SK-N-SH treated with all-trans-retinoic acid at 6 μM for 48 hours (cell line): ENCODE measurements at regions not wholly inside any gene's neighbourhood (a gene's known extent, or its start where the extent isn't known, plus 50 kb on each side); places are given as distances from the start of the nearest gene placed in this dataset.

ENCODE experiments used
- ATAC-seq: fragments of 200-7000 bp; cut with Tn5 transposase; 3 replicates; pipeline ENCODE4 v1.9.1; 2020; ENCODE audit warnings: mild to moderate bottlenecking, moderate library complexity
- ARNTL ChIP-seq: fragments of 450-650 bp; formaldehyde crosslinking; IDR thresholded peaks from 2 replicates; pipeline ENCODE4 v1.5.0; 2020; ENCODE audit warnings: low read depth, mild to moderate bottlenecking, moderate library complexity, borderline replicate concordance
- BACH2 ChIP-seq: fragments of 250-450 bp; sonication (Bioruptor Pico); IDR thresholded peaks from 2 replicates; pipeline ENCODE4 v1.9.0; 2021; ENCODE audit warnings: mild to moderate bottlenecking, borderline replicate concordance
- CSDC2 ChIP-seq: fragments of 250-450 bp; sonication (Bioruptor Pico); IDR thresholded peaks from 2 replicates; pipeline ENCODE4 v1.5.0; 2020; ENCODE audit warnings: mild to moderate bottlenecking, moderate library complexity
- ESRRG ChIP-seq: fragments of 250-450 bp; sonication (Bioruptor Pico); IDR thresholded peaks from 2 replicates; pipeline ENCODE4 v1.6.1; 2021; ENCODE audit warnings: mild to moderate bottlenecking
- OSR1 ChIP-seq: fragments of 250-450 bp; sonication (Bioruptor Pico); IDR thresholded peaks from 2 replicates; pipeline ENCODE4 v1.8.0; 2022; ENCODE audit warnings: moderate library complexity, mild to moderate bottlenecking, inconsistent platforms
- PPARA ChIP-seq: fragments of 250-450 bp; sonication (Bioruptor Pico); IDR thresholded peaks from 2 replicates; pipeline ENCODE4 v1.5.0; 2020; ENCODE audit warnings: mild to moderate bottlenecking, borderline replicate concordance
- SNAI2 ChIP-seq: fragments of 250-450 bp; sonication (Bioruptor Pico); IDR thresholded peaks from 2 replicates; pipeline ENCODE4 v1.5.0; 2020; ENCODE audit warnings: mild to moderate bottlenecking, moderate library complexity
- TCF4 ChIP-seq: fragments of 250-450 bp; sonication (Bioruptor Pico); IDR thresholded peaks from 2 replicates; pipeline ENCODE4 v1.8.0; 2021; ENCODE audit warnings: mild to moderate bottlenecking, moderate library complexity, borderline replicate concordance
- ZC3H10 ChIP-seq: fragments of 250-450 bp; sonication (Bioruptor Pico); IDR thresholded peaks from 2 replicates; pipeline ENCODE4 v1.5.1; 2021; ENCODE audit warnings: mild to moderate bottlenecking, moderate library complexity
- ZFP3 ChIP-seq: fragments of 250-450 bp; sonication (Bioruptor Pico); IDR thresholded peaks from 2 replicates; pipeline ENCODE4 v1.5.0; 2020; ENCODE audit warnings: mild to moderate bottlenecking, moderate library complexity
- ZFP30 ChIP-seq: fragments of 450-650 bp; formaldehyde crosslinking; IDR thresholded peaks from 2 replicates; pipeline ENCODE4 v1.5.0; 2022; ENCODE audit warnings: mild to moderate bottlenecking, moderate library complexity
- ZNF565 ChIP-seq: fragments of 450-650 bp; formaldehyde crosslinking; conservative IDR thresholded peaks from 2 replicates; pipeline ENCODE4 v1.5.0; 2020; ENCODE audit warnings: low read depth, mild to moderate bottlenecking, moderate library complexity
- ZNF70 ChIP-seq: fragments of 450-650 bp; formaldehyde crosslinking; IDR thresholded peaks from 2 replicates; pipeline ENCODE4 v1.5.0; 2020; ENCODE audit warnings: mild to moderate bottlenecking, moderate library complexity
- ZNF8 ChIP-seq: fragments of 450-650 bp; formaldehyde crosslinking; IDR thresholded peaks from 2 replicates; pipeline ENCODE4 v1.5.0; 2020; ENCODE audit warnings: mild to moderate bottlenecking, moderate library complexity
- TF ChIP-seq, protein P1 (sequence below): fragments of 250-450 bp; sonication (Bioruptor Pico); IDR thresholded peaks from 2 replicates; pipeline ENCODE4 v1.5.0; 2020; ENCODE audit warnings: mild to moderate bottlenecking, moderate library complexity
- TF ChIP-seq, protein P2 (sequence below): fragments of 250-450 bp; sonication (Bioruptor Pico); IDR thresholded peaks from 2 replicates; pipeline ENCODE4 v1.5.1; 2021; ENCODE audit warnings: mild to moderate bottlenecking, moderate library complexity
- TF ChIP-seq, protein P3 (sequence below): fragments of 250-450 bp; sonication (Bioruptor Pico); IDR thresholded peaks from 2 replicates; pipeline ENCODE4 v1.8.0; 2021; ENCODE audit warnings: low read depth, mild to moderate bottlenecking, moderate library complexity, borderline replicate concordance
- TF ChIP-seq, protein P4 (sequence below): fragments of 250-450 bp; sonication (Bioruptor Pico); IDR thresholded peaks from 2 replicates; pipeline ENCODE4 v1.8.0; 2020; ENCODE audit warnings: mild to moderate bottlenecking, moderate library complexity, borderline replicate concordance
- TF ChIP-seq, protein P5 (sequence below): fragments of 250-450 bp; sonication (Bioruptor Pico); IDR thresholded peaks from 2 replicates; pipeline ENCODE4 v1.5.1; 2020; ENCODE audit warnings: low read depth, mild to moderate bottlenecking, moderate library complexity

DNA sequence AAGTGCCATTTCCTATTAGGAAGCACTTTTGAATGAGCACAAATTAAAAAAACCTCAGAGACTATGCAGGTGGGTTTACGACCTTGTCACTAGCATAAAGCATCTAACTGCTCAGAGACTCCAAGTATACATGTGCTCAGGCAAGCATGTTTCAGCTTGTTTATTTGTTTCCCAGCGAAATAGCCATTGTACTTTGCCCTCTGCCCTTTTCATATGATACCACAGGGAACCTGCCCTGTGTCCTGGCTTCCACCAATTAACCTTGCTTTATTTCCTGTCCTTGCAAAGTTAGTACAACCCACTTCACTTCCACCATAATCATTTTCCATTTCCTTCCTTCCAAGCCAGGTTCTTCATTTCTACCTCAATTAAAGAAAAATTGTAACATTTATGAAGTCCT lies 194.9 kb downstream of the DUSP6 start (continued):
- TF ChIP-seq, protein P1, sequence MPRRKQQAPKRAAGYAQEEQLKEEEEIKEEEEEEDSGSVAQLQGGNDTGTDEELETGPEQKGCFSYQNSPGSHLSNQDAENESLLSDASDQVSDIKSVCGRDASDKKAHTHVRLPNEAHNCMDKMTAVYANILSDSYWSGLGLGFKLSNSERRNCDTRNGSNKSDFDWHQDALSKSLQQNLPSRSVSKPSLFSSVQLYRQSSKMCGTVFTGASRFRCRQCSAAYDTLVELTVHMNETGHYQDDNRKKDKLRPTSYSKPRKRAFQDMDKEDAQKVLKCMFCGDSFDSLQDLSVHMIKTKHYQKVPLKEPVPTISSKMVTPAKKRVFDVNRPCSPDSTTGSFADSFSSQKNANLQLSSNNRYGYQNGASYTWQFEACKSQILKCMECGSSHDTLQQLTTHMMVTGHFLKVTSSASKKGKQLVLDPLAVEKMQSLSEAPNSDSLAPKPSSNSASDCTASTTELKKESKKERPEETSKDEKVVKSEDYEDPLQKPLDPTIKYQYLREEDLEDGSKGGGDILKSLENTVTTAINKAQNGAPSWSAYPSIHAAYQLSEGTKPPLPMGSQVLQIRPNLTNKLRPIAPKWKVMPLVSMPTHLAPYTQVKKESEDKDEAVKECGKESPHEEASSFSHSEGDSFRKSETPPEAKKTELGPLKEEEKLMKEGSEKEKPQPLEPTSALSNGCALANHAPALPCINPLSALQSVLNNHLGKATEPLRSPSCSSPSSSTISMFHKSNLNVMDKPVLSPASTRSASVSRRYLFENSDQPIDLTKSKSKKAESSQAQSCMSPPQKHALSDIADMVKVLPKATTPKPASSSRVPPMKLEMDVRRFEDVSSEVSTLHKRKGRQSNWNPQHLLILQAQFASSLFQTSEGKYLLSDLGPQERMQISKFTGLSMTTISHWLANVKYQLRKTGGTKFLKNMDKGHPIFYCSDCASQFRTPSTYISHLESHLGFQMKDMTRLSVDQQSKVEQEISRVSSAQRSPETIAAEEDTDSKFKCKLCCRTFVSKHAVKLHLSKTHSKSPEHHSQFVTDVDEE (CRISPR knock-in tag): no peak
- TF ChIP-seq, protein P2, sequence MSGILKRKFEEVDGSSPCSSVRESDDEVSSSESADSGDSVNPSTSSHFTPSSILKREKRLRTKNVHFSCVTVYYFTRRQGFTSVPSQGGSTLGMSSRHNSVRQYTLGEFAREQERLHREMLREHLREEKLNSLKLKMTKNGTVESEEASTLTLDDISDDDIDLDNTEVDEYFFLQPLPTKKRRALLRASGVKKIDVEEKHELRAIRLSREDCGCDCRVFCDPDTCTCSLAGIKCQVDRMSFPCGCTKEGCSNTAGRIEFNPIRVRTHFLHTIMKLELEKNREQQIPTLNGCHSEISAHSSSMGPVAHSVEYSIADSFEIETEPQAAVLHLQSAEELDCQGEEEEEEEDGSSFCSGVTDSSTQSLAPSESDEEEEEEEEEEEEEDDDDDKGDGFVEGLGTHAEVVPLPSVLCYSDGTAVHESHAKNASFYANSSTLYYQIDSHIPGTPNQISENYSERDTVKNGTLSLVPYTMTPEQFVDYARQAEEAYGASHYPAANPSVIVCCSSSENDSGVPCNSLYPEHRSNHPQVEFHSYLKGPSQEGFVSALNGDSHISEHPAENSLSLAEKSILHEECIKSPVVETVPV: no peak
- TF ChIP-seq SNAI2 (CRISPR knock-in tag) (no peak), ARNTL (CRISPR knock-in tag) (no peak), ZNF565 (CRISPR knock-in tag) (no peak)

DNA sequence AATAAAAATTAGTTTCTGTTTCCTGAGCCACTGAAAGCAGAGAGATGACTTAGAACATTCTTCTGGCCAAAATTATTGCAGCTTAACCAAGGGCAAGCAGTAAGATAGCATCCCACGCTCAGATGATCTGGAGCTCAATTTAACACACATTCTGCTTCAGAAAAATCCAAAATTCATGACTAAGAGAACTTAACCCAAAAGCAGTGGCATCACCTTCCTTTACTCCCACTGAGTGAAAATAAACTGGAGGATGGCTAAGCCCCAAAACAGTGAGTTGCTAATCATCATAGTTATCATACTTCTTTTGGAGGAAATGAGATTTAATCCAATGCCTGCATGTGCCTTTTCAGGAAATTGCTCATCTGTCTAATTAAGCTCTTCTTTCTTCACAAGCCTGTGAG lies 195.4 kb downstream of the DUSP6 start:
- TF ChIP-seq BACH2 (no peak), ZNF565 (CRISPR knock-in tag) (no peak), SNAI2 (CRISPR knock-in tag) (no peak), ZNF70 (CRISPR knock-in tag) (no peak), ZNF8 (no peak), ESRRG (CRISPR knock-in tag) (no peak), OSR1 (no peak), CSDC2 (no peak), ZFP3 (CRISPR knock-in tag) (no peak), ZFP30 (CRISPR knock-in tag) (no peak), PPARA (no peak), ARNTL (CRISPR knock-in tag) (no peak), ZC3H10 (CRISPR knock-in tag) (no peak), TCF4 (CRISPR knock-in tag) (no peak)
- TF ChIP-seq, protein P1 (CRISPR knock-in tag): no peak
- TF ChIP-seq, protein P3, sequence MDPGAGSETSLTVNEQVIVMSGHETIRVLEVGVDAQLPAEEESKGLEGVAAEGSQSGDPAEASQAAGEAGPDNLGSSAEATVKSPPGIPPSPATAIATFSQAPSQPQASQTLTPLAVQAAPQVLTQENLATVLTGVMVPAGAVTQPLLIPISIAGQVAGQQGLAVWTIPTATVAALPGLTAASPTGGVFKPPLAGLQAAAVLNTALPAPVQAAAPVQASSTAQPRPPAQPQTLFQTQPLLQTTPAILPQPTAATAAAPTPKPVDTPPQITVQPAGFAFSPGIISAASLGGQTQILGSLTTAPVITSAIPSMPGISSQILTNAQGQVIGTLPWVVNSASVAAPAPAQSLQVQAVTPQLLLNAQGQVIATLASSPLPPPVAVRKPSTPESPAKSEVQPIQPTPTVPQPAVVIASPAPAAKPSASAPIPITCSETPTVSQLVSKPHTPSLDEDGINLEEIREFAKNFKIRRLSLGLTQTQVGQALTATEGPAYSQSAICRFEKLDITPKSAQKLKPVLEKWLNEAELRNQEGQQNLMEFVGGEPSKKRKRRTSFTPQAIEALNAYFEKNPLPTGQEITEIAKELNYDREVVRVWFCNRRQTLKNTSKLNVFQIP (CRISPR knock-in tag): no peak
- TF ChIP-seq, protein P4, sequence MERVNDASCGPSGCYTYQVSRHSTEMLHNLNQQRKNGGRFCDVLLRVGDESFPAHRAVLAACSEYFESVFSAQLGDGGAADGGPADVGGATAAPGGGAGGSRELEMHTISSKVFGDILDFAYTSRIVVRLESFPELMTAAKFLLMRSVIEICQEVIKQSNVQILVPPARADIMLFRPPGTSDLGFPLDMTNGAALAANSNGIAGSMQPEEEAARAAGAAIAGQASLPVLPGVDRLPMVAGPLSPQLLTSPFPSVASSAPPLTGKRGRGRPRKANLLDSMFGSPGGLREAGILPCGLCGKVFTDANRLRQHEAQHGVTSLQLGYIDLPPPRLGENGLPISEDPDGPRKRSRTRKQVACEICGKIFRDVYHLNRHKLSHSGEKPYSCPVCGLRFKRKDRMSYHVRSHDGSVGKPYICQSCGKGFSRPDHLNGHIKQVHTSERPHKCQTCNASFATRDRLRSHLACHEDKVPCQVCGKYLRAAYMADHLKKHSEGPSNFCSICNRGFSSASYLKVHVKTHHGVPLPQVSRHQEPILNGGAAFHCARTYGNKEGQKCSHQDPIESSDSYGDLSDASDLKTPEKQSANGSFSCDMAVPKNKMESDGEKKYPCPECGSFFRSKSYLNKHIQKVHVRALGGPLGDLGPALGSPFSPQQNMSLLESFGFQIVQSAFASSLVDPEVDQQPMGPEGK (CRISPR knock-in tag): no peak
- TF ChIP-seq, protein P5, sequence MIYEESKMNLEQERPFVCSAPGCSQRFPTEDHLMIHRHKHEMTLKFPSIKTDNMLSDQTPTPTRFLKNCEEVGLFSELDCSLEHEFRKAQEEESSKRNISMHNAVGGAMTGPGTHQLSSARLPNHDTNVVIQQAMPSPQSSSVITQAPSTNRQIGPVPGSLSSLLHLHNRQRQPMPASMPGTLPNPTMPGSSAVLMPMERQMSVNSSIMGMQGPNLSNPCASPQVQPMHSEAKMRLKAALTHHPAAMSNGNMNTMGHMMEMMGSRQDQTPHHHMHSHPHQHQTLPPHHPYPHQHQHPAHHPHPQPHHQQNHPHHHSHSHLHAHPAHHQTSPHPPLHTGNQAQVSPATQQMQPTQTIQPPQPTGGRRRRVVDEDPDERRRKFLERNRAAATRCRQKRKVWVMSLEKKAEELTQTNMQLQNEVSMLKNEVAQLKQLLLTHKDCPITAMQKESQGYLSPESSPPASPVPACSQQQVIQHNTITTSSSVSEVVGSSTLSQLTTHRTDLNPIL (CRISPR knock-in tag): no peak
- no peak for ATAC-seq
